AG09319 (cell line): ENCODE measurements at regions not wholly inside any gene's neighbourhood (a gene's known extent, or its start where the extent isn't known, plus 50 kb on each side); places are given as distances from the start of the nearest gene placed in this dataset.

ENCODE experiments used
- DNase-seq: peaks from one replicate; pipeline ENCODE4 v3.0.0-alpha.2; 2010; ENCODE audit warnings: low read depth; ENCODE audit errors: extremely low read depth
- TF ChIP-seq, protein P1 (sequence below): IDR thresholded peaks from 2 replicates; pipeline ENCODE4 v1.5.1; 2011; ENCODE audit warnings: low read depth, mild to moderate bottlenecking, inconsistent platforms, low read length, moderate library complexity

DNA sequence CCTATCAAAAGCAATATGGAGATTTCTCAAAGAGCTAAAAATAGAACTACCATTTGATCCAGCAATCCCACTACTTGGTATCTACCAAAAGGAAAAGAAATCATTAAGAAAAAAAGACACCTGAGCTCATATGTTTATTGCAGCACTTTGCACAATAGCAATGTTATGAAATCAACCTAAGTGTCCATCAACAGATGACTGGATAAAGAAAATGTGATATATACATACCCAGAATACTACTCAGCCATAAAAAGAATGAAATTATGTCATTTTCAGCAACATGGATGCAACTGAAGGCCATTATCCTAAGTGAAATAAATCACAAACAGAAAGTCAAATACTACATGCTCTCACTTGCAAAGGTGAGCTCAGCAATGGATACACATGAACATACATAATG lies 1565.5 kb upstream of the RAG2 start:
- TF ChIP-seq, protein P1, sequence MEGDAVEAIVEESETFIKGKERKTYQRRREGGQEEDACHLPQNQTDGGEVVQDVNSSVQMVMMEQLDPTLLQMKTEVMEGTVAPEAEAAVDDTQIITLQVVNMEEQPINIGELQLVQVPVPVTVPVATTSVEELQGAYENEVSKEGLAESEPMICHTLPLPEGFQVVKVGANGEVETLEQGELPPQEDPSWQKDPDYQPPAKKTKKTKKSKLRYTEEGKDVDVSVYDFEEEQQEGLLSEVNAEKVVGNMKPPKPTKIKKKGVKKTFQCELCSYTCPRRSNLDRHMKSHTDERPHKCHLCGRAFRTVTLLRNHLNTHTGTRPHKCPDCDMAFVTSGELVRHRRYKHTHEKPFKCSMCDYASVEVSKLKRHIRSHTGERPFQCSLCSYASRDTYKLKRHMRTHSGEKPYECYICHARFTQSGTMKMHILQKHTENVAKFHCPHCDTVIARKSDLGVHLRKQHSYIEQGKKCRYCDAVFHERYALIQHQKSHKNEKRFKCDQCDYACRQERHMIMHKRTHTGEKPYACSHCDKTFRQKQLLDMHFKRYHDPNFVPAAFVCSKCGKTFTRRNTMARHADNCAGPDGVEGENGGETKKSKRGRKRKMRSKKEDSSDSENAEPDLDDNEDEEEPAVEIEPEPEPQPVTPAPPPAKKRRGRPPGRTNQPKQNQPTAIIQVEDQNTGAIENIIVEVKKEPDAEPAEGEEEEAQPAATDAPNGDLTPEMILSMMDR: no peak
- DNase-seq: no peak

DNA sequence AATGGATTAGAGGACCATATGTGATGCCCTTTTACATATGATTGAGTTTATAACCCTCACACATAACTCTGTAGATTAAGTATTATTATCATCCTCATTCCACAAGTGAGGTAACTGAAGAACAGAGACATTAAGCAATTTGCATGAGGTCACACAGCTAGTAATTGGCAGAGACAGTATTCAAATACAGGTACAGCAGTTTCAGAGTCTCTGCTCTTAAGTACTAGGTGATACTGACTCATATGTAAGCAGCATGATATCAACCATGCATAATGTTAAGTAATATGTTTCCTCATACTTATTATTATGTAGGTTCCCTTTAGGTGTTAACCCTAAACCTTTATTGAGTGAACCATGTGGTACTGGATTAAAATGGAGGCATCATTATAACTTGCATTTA lies 1562.4 kb upstream of the RAG2 start:
- no peak for DNase-seq
- TF ChIP-seq, protein P1: no peak

DNA sequence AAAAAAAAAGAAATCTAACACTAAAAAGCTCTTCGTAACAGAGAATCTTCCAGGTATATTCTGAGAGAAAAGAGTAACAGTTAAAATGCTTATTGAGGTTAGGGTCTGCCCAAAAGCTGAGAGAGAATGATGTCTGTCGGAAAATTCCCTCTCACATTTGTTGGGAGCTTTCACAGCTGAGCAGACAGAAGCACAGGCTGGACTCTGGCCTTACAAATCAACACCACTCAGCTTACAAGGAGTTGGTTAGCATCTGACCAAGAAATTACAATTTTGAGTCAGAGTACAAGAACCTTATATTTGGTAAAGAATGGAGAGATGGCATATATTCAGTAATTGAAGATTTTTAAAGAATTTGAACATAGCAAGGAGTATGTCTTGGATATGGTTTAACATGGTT lies 1561.0 kb upstream of the RAG2 start:
- TF ChIP-seq, protein P1: no peak
- no peak for DNase-seq

DNA sequence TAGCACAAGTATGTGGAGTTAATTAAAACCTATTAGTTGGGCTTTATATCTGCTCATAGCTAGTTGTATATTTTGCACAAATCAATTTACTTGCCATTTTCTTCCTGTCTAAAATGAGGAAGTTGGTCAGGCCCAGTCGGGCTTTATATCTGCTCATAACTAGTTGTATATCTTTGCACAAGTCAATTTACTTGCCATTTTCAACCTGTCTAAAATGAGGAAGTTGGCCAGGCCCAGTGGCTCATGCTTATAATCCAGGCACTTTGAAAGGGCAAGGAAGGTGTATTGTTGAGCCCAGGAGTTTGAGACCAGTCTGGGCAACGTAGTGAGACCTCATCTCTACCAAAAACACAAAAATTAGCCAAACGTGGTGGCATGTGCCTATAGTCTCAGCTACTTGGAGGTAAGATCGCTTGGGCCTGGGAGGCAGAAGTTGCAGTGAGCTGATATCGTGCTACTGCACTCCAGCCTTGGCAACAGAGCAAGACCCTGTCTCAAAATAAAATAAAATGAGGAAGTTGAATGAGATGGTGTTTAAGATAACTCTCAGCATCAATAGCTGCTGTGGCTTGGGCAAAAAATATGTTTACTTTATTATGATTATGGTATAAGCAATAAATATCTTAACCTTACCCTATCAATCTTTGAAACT lies 1558.6 kb upstream of the RAG2 start:
- TF ChIP-seq, protein P1: no peak
- DNase-seq: no peak

DNA sequence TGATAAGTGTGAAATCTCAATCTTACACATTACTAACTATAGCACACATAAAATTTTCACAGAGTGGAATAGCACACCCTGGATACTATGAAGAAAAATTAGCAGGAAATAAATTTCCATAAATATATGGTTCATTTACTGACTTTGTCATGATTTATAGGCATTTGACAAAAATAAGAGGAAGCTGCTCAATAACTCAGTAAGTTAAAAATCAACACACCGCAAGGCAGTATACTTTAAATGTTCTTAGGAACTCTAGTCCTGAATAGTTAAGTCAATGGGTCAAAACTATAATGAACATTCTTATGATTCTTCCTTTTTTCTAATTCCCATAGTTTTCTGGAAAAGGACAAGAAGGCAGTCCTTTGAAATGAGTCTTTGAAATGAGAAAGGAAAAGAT lies 1557.8 kb upstream of the RAG2 start:
- TF ChIP-seq, protein P1: no peak
- DNase-seq: no peak

DNA sequence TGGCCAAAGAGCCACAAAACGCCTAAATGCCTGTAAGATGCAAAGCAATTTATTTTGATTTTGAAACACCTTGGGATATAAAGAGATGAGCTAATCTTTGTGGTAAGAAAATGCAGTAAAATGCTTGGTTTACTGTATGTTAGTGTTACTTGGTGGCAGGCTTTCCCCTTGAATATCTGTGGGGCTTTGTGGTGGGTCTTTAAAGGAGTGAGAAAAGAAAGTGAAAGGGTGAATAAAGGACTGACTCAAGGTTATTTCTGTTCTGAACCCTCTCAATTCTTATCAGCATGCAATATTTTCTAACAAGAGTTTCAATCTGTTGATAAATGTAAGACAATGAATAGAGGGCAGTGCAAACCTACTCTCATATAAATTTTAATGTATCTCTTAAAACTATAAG lies 1555.9 kb upstream of the RAG2 start:
- DNase-seq: no peak
- TF ChIP-seq, protein P1: no peak

DNA sequence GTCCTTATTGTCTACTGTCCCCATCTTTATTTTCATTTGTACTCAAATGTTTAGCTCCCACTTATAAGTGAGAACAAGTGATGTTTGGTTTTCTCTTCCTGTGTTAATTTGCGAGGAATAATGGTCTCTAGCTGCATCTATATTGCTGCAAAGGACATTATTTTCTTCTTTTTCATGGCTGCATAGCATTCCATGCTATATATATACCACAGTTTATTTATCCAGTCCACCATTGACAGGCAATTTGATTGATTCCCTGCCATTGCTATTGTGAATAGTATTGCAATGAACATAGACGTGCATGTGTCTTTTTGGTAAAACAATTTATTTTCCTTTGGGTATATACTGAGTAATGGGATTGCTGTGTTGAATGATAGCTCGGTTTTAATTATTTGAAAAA lies 1545.8 kb upstream of the RAG2 start:
- no peak for DNase-seq
- TF ChIP-seq, protein P1: no peak
